ENCODE measurements at regions not wholly inside any gene's neighbourhood (a gene's known extent, or its start where the extent isn't known, plus 50 kb on each side); places are given as distances from the start of the nearest gene placed in this dataset.

DNA sequence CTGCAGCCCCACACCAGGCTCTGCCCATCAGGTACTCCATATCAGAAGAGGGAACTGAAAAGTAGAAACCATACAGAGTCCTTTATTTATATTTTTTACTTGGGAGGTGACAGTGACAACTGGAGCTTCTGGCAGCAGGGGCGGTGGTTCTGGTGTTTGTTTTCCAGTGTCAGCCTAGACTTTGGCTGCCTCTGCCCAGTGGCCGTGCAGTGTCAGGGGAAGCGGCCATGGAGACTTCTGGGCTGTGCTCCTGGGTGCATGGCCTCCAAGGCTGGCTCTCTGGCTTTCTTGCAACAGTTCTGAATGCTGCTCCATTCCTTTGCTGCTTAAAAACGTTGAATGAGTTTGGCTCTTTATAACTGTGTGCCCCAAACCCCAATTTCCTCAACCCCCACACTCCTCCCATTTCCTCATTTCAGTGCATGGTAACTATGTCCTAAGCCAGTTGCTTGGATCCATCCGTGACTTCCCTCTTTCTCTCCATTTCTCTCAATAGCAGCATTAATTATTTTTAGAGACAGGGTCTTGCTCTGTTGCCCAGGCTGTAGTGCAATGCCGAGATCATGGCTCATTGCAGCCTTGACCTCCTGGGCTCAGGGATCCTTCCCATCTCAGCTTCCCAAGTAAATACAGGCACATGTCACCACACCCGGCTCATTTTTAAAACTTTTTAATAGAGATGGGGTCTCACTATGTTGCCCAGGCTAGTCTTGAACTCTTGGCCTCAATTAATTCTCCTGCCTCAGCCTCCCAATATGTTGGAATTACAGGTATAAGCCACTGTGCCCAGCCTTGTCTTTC, 141.1 kb upstream of the SGK1 start:
- no peak for DNase-seq
- TF ChIP-seq, protein P1, sequence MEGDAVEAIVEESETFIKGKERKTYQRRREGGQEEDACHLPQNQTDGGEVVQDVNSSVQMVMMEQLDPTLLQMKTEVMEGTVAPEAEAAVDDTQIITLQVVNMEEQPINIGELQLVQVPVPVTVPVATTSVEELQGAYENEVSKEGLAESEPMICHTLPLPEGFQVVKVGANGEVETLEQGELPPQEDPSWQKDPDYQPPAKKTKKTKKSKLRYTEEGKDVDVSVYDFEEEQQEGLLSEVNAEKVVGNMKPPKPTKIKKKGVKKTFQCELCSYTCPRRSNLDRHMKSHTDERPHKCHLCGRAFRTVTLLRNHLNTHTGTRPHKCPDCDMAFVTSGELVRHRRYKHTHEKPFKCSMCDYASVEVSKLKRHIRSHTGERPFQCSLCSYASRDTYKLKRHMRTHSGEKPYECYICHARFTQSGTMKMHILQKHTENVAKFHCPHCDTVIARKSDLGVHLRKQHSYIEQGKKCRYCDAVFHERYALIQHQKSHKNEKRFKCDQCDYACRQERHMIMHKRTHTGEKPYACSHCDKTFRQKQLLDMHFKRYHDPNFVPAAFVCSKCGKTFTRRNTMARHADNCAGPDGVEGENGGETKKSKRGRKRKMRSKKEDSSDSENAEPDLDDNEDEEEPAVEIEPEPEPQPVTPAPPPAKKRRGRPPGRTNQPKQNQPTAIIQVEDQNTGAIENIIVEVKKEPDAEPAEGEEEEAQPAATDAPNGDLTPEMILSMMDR (IDR thresholded peaks at IDR 0.05; ENCODE audit: low read depth, low read length, missing control alignments), result no peak
- Histone ChIP-seq H3K27ac (no peak overlapping the region), H3K4me3 (ENCODE audit: low read depth, low read length) (no peak overlapping the region), H3K36me3 (replicated peaks) (no peaks in the 10 kb centered on the region), H3K27me3 (replicated peaks) (no peaks in the 10 kb centered on the region)
- in situ Hi-C loops (cut with HindIII; ENCODE audit: low pct_ligation_motif_present, low sequenced_read_pairs), result no loop called here

DNA sequence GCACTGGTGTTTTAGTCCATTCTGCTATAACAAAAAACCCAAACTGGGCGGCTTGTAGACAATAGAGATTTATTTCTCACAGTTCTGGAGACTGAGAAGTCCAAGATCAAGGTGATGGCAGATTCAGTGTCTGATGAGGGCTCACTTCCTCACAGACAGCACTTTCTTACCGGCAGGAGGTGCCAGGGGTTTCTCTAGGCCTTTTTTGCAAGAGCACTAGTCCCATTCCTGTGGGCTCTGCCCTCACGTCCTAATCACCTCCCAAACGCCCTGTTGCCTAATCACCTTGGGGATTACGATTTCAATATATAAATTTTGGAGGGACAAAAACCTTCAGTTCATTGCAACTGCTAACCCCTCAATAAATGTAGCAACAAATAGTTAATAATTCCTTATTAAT, 140.0 kb upstream of the SGK1 start:
- TF ChIP-seq, protein P1 (IDR thresholded peaks at IDR 0.05; ENCODE audit: low read depth, low read length, missing control alignments), result no peak
- in situ Hi-C loops (cut with HindIII; ENCODE audit: low pct_ligation_motif_present, low sequenced_read_pairs), result no loop called here

DNA sequence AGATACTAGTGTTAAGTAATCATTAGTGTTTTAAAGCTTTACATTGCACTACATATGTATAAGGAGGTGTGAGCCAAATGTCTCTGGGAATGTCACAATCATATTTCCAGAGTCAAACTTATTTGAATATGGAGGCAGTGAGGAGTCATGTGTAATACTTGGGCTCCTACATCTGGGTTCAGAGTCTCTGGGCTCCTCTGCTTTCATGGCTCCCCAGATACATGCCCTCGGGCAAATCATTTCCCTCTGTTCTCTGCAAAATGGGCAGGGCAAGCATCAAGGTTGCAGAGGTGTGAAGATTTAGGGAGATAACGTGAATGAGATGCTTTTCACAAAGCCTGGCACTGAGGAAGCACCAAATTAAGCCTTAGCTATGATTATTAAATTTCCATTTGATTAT, 138.3 kb upstream of the SGK1 start:
- in situ Hi-C loops (cut with HindIII; ENCODE audit: low pct_ligation_motif_present, low sequenced_read_pairs), result no loop called here
- TF ChIP-seq, protein P1 (IDR thresholded peaks at IDR 0.05; ENCODE audit: low read depth, low read length, missing control alignments), result no peak
- no peaks in the 10 kb centered on the region for H3K27me3 ChIP-seq (replicated peaks)
- no peak overlapping the region for H3K4me3 ChIP-seq (ENCODE audit: low read depth, low read length)
- H3K27ac ChIP-seq, result no peak overlapping the region
- H3K36me3 ChIP-seq (replicated peaks), result no peaks in the 10 kb centered on the region
- DNase-seq, result no peak

More for the DNA sequence above, 140.0 kb upstream of the SGK1 start:
- Histone ChIP-seq H3K27me3 (replicated peaks) (no peaks in the 10 kb centered on the region), H3K36me3 (replicated peaks) (no peaks in the 10 kb centered on the region), H3K4me3 (ENCODE audit: low read depth, low read length) (no peak overlapping the region), H3K27ac (no peak overlapping the region)
- no peak for DNase-seq

DNA sequence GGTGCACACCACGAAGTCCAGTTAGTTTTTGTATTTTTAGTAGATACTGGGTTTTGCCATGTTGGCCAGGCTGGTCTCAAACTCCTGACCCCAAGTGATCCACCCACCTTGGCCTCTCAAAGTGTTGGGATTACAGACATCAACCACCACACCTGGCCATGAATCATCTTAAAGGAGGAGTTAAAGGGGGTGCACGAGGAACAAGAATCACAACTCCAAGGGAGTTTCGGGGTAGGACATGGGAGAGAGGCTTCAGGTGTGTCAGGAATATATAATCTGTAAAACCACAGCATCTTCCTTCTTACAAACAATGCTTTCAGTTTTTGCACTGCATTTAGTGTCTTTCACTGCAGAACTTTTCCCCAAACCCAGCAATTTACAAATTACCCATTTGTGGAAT, 137.4 kb upstream of the SGK1 start:
- H3K4me3 ChIP-seq (ENCODE audit: low read depth, low read length), result no peak overlapping the region
- H3K36me3 ChIP-seq (replicated peaks), result no peaks in the 10 kb centered on the region
- TF ChIP-seq, protein P1 (IDR thresholded peaks at IDR 0.05; ENCODE audit: low read depth, low read length, missing control alignments), result no peak
- H3K27ac ChIP-seq, result no peak overlapping the region
- no peak for DNase-seq
- no peaks in the 10 kb centered on the region for H3K27me3 ChIP-seq (replicated peaks)
- in situ Hi-C loops (cut with HindIII; ENCODE audit: low pct_ligation_motif_present, low sequenced_read_pairs), result no loop called here

DNA sequence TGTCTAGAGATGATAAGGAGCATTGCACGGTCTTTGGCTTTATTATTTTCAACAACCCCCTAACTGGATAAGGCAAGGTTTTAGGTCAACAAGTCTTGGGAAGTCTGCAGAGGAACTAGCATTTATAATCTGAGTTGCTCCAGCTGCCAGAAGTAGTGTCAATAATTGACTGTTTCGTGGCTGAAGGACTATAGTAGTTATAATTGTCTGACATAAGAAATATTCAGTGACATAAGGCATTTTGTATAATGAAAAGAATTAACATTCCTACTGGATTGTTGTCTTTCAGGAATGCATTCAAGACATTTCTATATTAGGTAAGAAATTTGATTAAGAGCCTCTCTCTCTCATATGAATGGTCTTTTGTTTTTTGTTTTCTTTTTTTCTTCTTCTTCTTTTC, 136.9 kb upstream of the SGK1 start:
- TF ChIP-seq, protein P1 (IDR thresholded peaks at IDR 0.05; ENCODE audit: low read depth, low read length, missing control alignments), result no peak
- H3K27me3 ChIP-seq (replicated peaks), result no peaks in the 10 kb centered on the region
- no peak overlapping the region for H3K27ac ChIP-seq
- in situ Hi-C loops (cut with HindIII; ENCODE audit: low pct_ligation_motif_present, low sequenced_read_pairs), result no loop called here
- no peak overlapping the region for H3K4me3 ChIP-seq (ENCODE audit: low read depth, low read length)
- H3K36me3 ChIP-seq (replicated peaks), result no peaks in the 10 kb centered on the region
- DNase-seq, result no peak
